H9 (cell line): ENCODE measurements at regions not wholly inside any gene's neighbourhood (a gene's known extent, or its start where the extent isn't known, plus 50 kb on each side); places are given as distances from the start of the nearest gene placed in this dataset.

Source experiments
- DNase-seq: peaks from one replicate; pipeline ENCODE4 v3.0.0-alpha.2; 2017
- H2AFZ ChIP-seq: one replicate; pipeline ENCODE4 v1.6.1; 2013; ENCODE audit warnings: mild to moderate bottlenecking, low read length, control low read depth, moderate library complexity
- H2AK5ac ChIP-seq: 2 replicates; pipeline ENCODE4 v1.6.1; 2013; ENCODE audit warnings: low read length, control low read depth, mixed read lengths; ENCODE audit not compliant: insufficient read length
- H2BK120ac ChIP-seq: one replicate; pipeline ENCODE4 v1.6.1; 2013; ENCODE audit warnings: low read depth, mild to moderate bottlenecking, low read length, control low read depth, inconsistent platforms; ENCODE audit not compliant: poor library complexity, severe bottlenecking
- H2BK12ac ChIP-seq: 2 replicates; pipeline ENCODE4 v1.6.1; 2013; ENCODE audit warnings: low read length, control low read depth, mixed read lengths, low read depth; ENCODE audit not compliant: insufficient read length
- H2BK15ac ChIP-seq: 2 replicates; pipeline ENCODE4 v1.6.1; 2013; ENCODE audit warnings: low read depth, low read length, control low read depth
- H2BK20ac ChIP-seq: one replicate; pipeline ENCODE4 v1.6.1; 2013; ENCODE audit warnings: low read depth, mild to moderate bottlenecking, low read length, control low read depth, inconsistent platforms; ENCODE audit not compliant: poor library complexity, severe bottlenecking
- H2BK5ac ChIP-seq: 2 replicates; pipeline ENCODE4 v1.6.1; 2013; ENCODE audit warnings: low read length, control low read depth, mixed read lengths; ENCODE audit not compliant: insufficient read length
- H3K14ac ChIP-seq: 2 replicates; pipeline ENCODE4 v1.6.1; 2013; ENCODE audit warnings: low read length, control low read depth; ENCODE audit not compliant: insufficient read depth
- H3K18ac ChIP-seq: 2 replicates; pipeline ENCODE4 v1.6.1; 2013; ENCODE audit warnings: low read depth, mild to moderate bottlenecking, mixed read lengths, low read length, control low read depth; ENCODE audit not compliant: insufficient read length
- H3K23ac ChIP-seq: 2 replicates; pipeline ENCODE4 v1.6.1; 2013; ENCODE audit warnings: low read length, control low read depth, mixed read lengths, low read depth; ENCODE audit not compliant: insufficient read length
- H3K23me2 ChIP-seq: 2 replicates; pipeline ENCODE4 v1.6.1; 2013; ENCODE audit warnings: low read depth, mild to moderate bottlenecking, mixed read lengths, low read length, control low read depth; ENCODE audit not compliant: insufficient read length, poor library complexity, severe bottlenecking
- H3K27ac ChIP-seq: 2 replicates; pipeline ENCODE4 v1.5.1; 2013; ENCODE audit warnings: low read length, control low read depth, mixed read lengths, low read depth; ENCODE audit not compliant: insufficient read length
- H3K27me3 ChIP-seq: 2 replicates; pipeline ENCODE4 v1.6.1; 2013; ENCODE audit warnings: low read length, control low read depth, inconsistent platforms; ENCODE audit not compliant: insufficient read depth
- H3K4ac ChIP-seq: 2 replicates; pipeline ENCODE4 v1.6.1; 2013; ENCODE audit warnings: low read depth, mild to moderate bottlenecking, control low read depth, inconsistent platforms, low read length, moderate library complexity
- H3K4me1 ChIP-seq: 2 replicates; pipeline ENCODE4 v1.6.1; 2013; ENCODE audit warnings: low read length, control low read depth, inconsistent platforms; ENCODE audit not compliant: insufficient read depth
- H3K4me2 ChIP-seq: 2 replicates; pipeline ENCODE4 v1.6.1; 2013; ENCODE audit warnings: low read length, control low read depth, mixed read lengths; ENCODE audit not compliant: insufficient read length, insufficient read depth
- H3K56ac ChIP-seq: 2 replicates; pipeline ENCODE4 v1.6.1; 2013; ENCODE audit warnings: low read depth, mild to moderate bottlenecking, mixed read lengths, low read length, control low read depth; ENCODE audit not compliant: insufficient read length
- H3K79me1 ChIP-seq: 2 replicates; pipeline ENCODE4 v1.6.1; 2013; ENCODE audit warnings: low read depth, mild to moderate bottlenecking, moderate library complexity, low read length, control low read depth, inconsistent platforms; ENCODE audit not compliant: insufficient read depth, poor library complexity, severe bottlenecking
- H3K79me2 ChIP-seq: 2 replicates; pipeline ENCODE4 v1.6.1; 2013; ENCODE audit warnings: low read length, control low read depth, inconsistent platforms; ENCODE audit not compliant: insufficient read depth
- H3K9ac ChIP-seq: 2 replicates; pipeline ENCODE4 v1.6.1; 2013; ENCODE audit warnings: low read length, control low read depth, mixed read lengths; ENCODE audit not compliant: insufficient read length; ENCODE audit errors: extremely low read depth
- H3K9me3 ChIP-seq: one replicate; pipeline ENCODE4 v1.6.1; 2013; ENCODE audit warnings: low read depth, low read length, inconsistent platforms; ENCODE audit not compliant: control insufficient read depth
- H3T11ph ChIP-seq: one replicate; pipeline ENCODE4 v1.6.1; 2013; ENCODE audit warnings: mild to moderate bottlenecking, low read length, control low read depth, inconsistent platforms
- H4K20me1 ChIP-seq: one replicate; pipeline ENCODE4 v1.6.1; 2013; ENCODE audit not compliant: control insufficient read depth, insufficient read length, insufficient read depth
- H4K5ac ChIP-seq: 2 replicates; pipeline ENCODE4 v1.6.1; 2013; ENCODE audit warnings: low read depth, mild to moderate bottlenecking, mixed read lengths, low read length, control low read depth; ENCODE audit not compliant: insufficient read length
- H4K8ac ChIP-seq: replicated peaks from 2 replicates; pipeline ENCODE4 v1.6.1; 2013; ENCODE audit warnings: low read length, control low read depth, mixed read lengths, low read depth; ENCODE audit not compliant: insufficient read length
- H4K91ac ChIP-seq: 2 replicates; pipeline ENCODE4 v1.6.1; 2013; ENCODE audit warnings: low read depth, mild to moderate bottlenecking, moderate library complexity, mixed read lengths, low read length, control low read depth; ENCODE audit not compliant: insufficient read length
- H3K27ac Mint-ChIP-seq, 3 experiments: 2 replicates in 2 of 3; 3 replicates in 1 of 3; pipeline ENCODE4 v1.8.0; 2020 to 2021; ENCODE audit warnings: mixed read lengths in 3 of 3, mild to moderate bottlenecking in 1 of 3, moderate library complexity in 1 of 3
- H3K27me3 Mint-ChIP-seq: 2 replicates; pipeline ENCODE4 v1.8.0; 2021; ENCODE audit warnings: low read depth, mild to moderate bottlenecking, moderate library complexity, mixed read lengths
- H3K36me3 Mint-ChIP-seq, 3 experiments: 2 replicates in 2 of 3; 3 replicates in 1 of 3; pipeline ENCODE4 v1.8.0; 2020 to 2021; ENCODE audit warnings: low read depth in 3 of 3, mixed read lengths in 3 of 3; ENCODE audit not compliant: insufficient read depth in 1 of 3
- H3K4me1 Mint-ChIP-seq, 2 experiments: 2 replicates each; pipeline ENCODE4 v1.8.0; 2020; ENCODE audit warnings: mixed read lengths in 2 of 2
- H3K4me3 Mint-ChIP-seq, 2 experiments: 2 replicates in 1 of 2; 3 replicates in 1 of 2; pipeline ENCODE4 v1.8.0; 2020 to 2021; ENCODE audit warnings: mild to moderate bottlenecking in 2 of 2, mixed read lengths in 2 of 2, moderate library complexity in 1 of 2
- H3K9me3 Mint-ChIP-seq, 2 experiments: 2 replicates in 1 of 2; 3 replicates in 1 of 2; pipeline ENCODE4 v1.8.0; 2020; ENCODE audit warnings: mild to moderate bottlenecking in 2 of 2, mixed read lengths in 2 of 2, moderate library complexity in 1 of 2
- WGBS: extraction: QIAGEN DNeasy Blood & Tissue Kit; methylation state at CpG from one replicate; pipeline ENCODE4 v1.1.7; 2013; ENCODE audit warnings: missing lambda C conversion rate, low lambda C conversion rate, mixed read lengths; ENCODE audit not compliant: insufficient read length; ENCODE audit errors: extremely low coverage; 5-methylcytosine and 5-hydroxymethylcytosine counted together
- TF ChIP-seq, protein P1 (sequence below): fragments of 200-600 bp; sonication (generic); conservative IDR thresholded peaks from 3 replicates; pipeline ENCODE4 v1.8.0; 2021; ENCODE audit warnings: antibody characterized with exemption, mild to moderate bottlenecking

GRCh38 chr21:27813750-27814149, 846.9 kb upstream of the ADAMTS5 start:
- H2AK5ac ChIP-seq, result no peak overlapping the region
- no peak overlapping the region for H3K9ac ChIP-seq
- H3K27me3 ChIP-seq, result no peaks in the 10 kb centered on the region
- no peak overlapping the region for H3K23ac ChIP-seq
- H3K27ac Mint-ChIP-seq, result no peak overlapping the region; a peak in 1 of 7 replicates
- no peaks in the 10 kb centered on the region; a peak in 1 of 5 replicates for H3K9me3 Mint-ChIP-seq
- no peaks in the 10 kb centered on the region for H3K27me3 Mint-ChIP-seq
- no peak overlapping the region for H3T11ph ChIP-seq
- H3K4me2 ChIP-seq, result no peak overlapping the region
- H3K4me1 Mint-ChIP-seq, result peaks cover 0 to 3% of the 10 kb centered on the region in 2 experiments; a peak in 1 of 4 replicates
- H4K20me1 ChIP-seq, result no peaks in the 10 kb centered on the region
- no peak overlapping the region for H4K8ac ChIP-seq
- H2AFZ ChIP-seq, result no peak overlapping the region
- H4K91ac ChIP-seq, result no peak overlapping the region
- H3K23me2 ChIP-seq, result no peaks in the 10 kb centered on the region
- no peaks in the 10 kb centered on the region for H3K4me1 ChIP-seq
- H3K79me2 ChIP-seq, result no peaks in the 10 kb centered on the region
- no CpG with 5 or more reads among the region's 8 CpGs for WGBS
- no peak overlapping the region for H3K4ac ChIP-seq
- no peak overlapping the region for H2BK12ac ChIP-seq
- no peak overlapping the region for H3K27ac ChIP-seq
- no peak overlapping the region for H2BK20ac ChIP-seq
- no peak overlapping the region for H3K56ac ChIP-seq
- no peak for DNase-seq
- no peak overlapping the region for H3K18ac ChIP-seq
- H3K14ac ChIP-seq, result no peak overlapping the region
- no peak overlapping the region for H2BK15ac ChIP-seq
- H2BK5ac ChIP-seq, result no peak overlapping the region
- no peaks in the 10 kb centered on the region for H3K79me1 ChIP-seq
- H3K9me3 ChIP-seq, result no peaks in the 10 kb centered on the region
- H3K4me3 Mint-ChIP-seq, result no peak overlapping the region
- H2BK120ac ChIP-seq, result no peak overlapping the region
- TF ChIP-seq, protein P1, sequence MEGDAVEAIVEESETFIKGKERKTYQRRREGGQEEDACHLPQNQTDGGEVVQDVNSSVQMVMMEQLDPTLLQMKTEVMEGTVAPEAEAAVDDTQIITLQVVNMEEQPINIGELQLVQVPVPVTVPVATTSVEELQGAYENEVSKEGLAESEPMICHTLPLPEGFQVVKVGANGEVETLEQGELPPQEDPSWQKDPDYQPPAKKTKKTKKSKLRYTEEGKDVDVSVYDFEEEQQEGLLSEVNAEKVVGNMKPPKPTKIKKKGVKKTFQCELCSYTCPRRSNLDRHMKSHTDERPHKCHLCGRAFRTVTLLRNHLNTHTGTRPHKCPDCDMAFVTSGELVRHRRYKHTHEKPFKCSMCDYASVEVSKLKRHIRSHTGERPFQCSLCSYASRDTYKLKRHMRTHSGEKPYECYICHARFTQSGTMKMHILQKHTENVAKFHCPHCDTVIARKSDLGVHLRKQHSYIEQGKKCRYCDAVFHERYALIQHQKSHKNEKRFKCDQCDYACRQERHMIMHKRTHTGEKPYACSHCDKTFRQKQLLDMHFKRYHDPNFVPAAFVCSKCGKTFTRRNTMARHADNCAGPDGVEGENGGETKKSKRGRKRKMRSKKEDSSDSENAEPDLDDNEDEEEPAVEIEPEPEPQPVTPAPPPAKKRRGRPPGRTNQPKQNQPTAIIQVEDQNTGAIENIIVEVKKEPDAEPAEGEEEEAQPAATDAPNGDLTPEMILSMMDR, result no peak
- no peaks in the 10 kb centered on the region; a peak in 1 of 7 replicates for H3K36me3 Mint-ChIP-seq
- H4K5ac ChIP-seq, result no peak overlapping the region
